ENCODE measurements at regions not wholly inside any gene's neighbourhood (a gene's known extent, or its start where the extent isn't known, plus 50 kb on each side); places are given as distances from the start of the nearest gene placed in this dataset.

GRCh38 chr3:135805752-135806151, 159.8 kb upstream of the PPP2R3A start:
- BruUV-seq (replicated peaks), result no TSS peak
- H3K4me3 ChIP-seq (ENCODE audit: low read depth, low read length), result no peak overlapping the region
- no peak overlapping the region for H3K27ac Mint-ChIP-seq (ENCODE audit: unreplicated experiment)
- intact Hi-C loops (cut with micrococcal nuclease; ENCODE audit: unreplicated experiment), result no loop called here
- no peaks in the 10 kb centered on the region for H3K9me3 ChIP-seq
- H3K27me3 ChIP-seq (replicated peaks; ENCODE audit: control insufficient read depth, insufficient read depth, low read length), result no peaks in the 10 kb centered on the region; the same call in 1 of the 2 replicates
- H3K27me3 Mint-ChIP-seq (ENCODE audit: insufficient read depth, unreplicated experiment), result peaks cover 17% of the 10 kb centered on the region
- TF ChIP-seq CTCF (IDR thresholded peaks at IDR 0.05; ENCODE audit: insufficient read depth in 1 of 2, low read depth in 1 of 2, low read length in 1 of 2, severe bottlenecking in 1 of 2, unreplicated experiment in 1 of 2), result no peak
- CTCF ChIA-PET, result no interaction called here
- no peak for DNase-seq
- no peak overlapping the region for H3K4me3 Mint-ChIP-seq (ENCODE audit: unreplicated experiment)
- no peaks in the 10 kb centered on the region for H3K4me1 Mint-ChIP-seq (ENCODE audit: low read depth, unreplicated experiment)
- H3K36me3 ChIP-seq (ENCODE audit: control insufficient read depth, insufficient read depth, low read length), result no peaks in the 10 kb centered on the region
- H3K9me3 Mint-ChIP-seq (ENCODE audit: unreplicated experiment), result no peaks in the 10 kb centered on the region
- POLR2A ChIA-PET, result no interaction called here
- H3K4me1 ChIP-seq, result no peaks in the 10 kb centered on the region
- no peaks in the 10 kb centered on the region for H3K36me3 Mint-ChIP-seq (ENCODE audit: insufficient read depth, unreplicated experiment)

GRCh38 chr3:135806317-135806716, 159.2 kb upstream of the PPP2R3A start:
- BruUV-seq (replicated peaks), result no TSS peak
- no peak for DNase-seq
- no peaks in the 10 kb centered on the region for H3K4me1 ChIP-seq
- no peaks in the 10 kb centered on the region for H3K9me3 ChIP-seq
- H3K36me3 ChIP-seq (ENCODE audit: control insufficient read depth, insufficient read depth, low read length), result no peaks in the 10 kb centered on the region
- Mint-ChIP-seq H3K27me3 (ENCODE audit: insufficient read depth, unreplicated experiment) (peaks cover 19% of the 10 kb centered on the region), H3K27ac (ENCODE audit: unreplicated experiment) (no peak overlapping the region), H3K4me3 (ENCODE audit: unreplicated experiment) (no peak overlapping the region), H3K9me3 (ENCODE audit: unreplicated experiment) (no peaks in the 10 kb centered on the region), H3K36me3 (ENCODE audit: insufficient read depth, unreplicated experiment) (no peaks in the 10 kb centered on the region), H3K4me1 (ENCODE audit: low read depth, unreplicated experiment) (no peaks in the 10 kb centered on the region)
- no peak overlapping the region for H3K4me3 ChIP-seq (ENCODE audit: low read depth, low read length)
- H3K27me3 ChIP-seq (replicated peaks; ENCODE audit: control insufficient read depth, insufficient read depth, low read length), result no peaks in the 10 kb centered on the region; the same call in 1 of the 2 replicates
- ChIA-PET CTCF (no interaction called here), POLR2A (no interaction called here)
- intact Hi-C loops (cut with micrococcal nuclease; ENCODE audit: unreplicated experiment), result no loop called here
- no peak for TF ChIP-seq CTCF (IDR thresholded peaks at IDR 0.05; ENCODE audit: insufficient read depth in 1 of 2, low read depth in 1 of 2, low read length in 1 of 2, severe bottlenecking in 1 of 2, unreplicated experiment in 1 of 2)

- Histone ChIP-seq H3K27me3 (replicated peaks; ENCODE audit: control insufficient read depth, insufficient read depth, low read length) (no peaks in the 10 kb centered on the region; the same call in 1 of the 2 replicates), H3K9me3 (no peaks in the 10 kb centered on the region), H3K36me3 (ENCODE audit: control insufficient read depth, insufficient read depth, low read length) (no peaks in the 10 kb centered on the region), H3K4me3 (ENCODE audit: low read depth, low read length) (no peak overlapping the region), H3K4me1 (no peaks in the 10 kb centered on the region)
- no peaks in the 10 kb centered on the region for H3K36me3 Mint-ChIP-seq (ENCODE audit: insufficient read depth, unreplicated experiment)
- ChIA-PET POLR2A (no interaction called here), CTCF (no interaction called here)
- H3K4me1 Mint-ChIP-seq (ENCODE audit: low read depth, unreplicated experiment), result no peaks in the 10 kb centered on the region
- TF ChIP-seq CTCF (IDR thresholded peaks at IDR 0.05; ENCODE audit: insufficient read depth in 1 of 2, low read depth in 1 of 2, low read length in 1 of 2, severe bottlenecking in 1 of 2, unreplicated experiment in 1 of 2), result no peak
- no peak overlapping the region for H3K27ac Mint-ChIP-seq (ENCODE audit: unreplicated experiment)
- intact Hi-C loops (cut with micrococcal nuclease; ENCODE audit: unreplicated experiment), result no loop called here
- H3K27me3 Mint-ChIP-seq (ENCODE audit: insufficient read depth, unreplicated experiment), result peaks cover 22% of the 10 kb centered on the region
- BruUV-seq (replicated peaks), result no TSS peak
- H3K9me3 Mint-ChIP-seq (ENCODE audit: unreplicated experiment), result no peaks in the 10 kb centered on the region
- no peak overlapping the region for H3K4me3 Mint-ChIP-seq (ENCODE audit: unreplicated experiment)
- DNase-seq, result no peak
These were observed 157.6 kb upstream of the PPP2R3A start for GRCh38 chr3:135807879-135808278.

Measured in Caco-2 (cell line).